GM19043 (cell line): ENCODE measurements at regions not wholly inside any gene's neighbourhood (a gene's known extent, or its start where the extent isn't known, plus 50 kb on each side); places are given as distances from the start of the nearest gene placed in this dataset.

Source experiments
- ATAC-seq: cut with Tn5 transposase; IDR thresholded peaks from one replicate; pipeline ENCODE4 v1.9.1; 2021; ENCODE audit warnings: low read depth; ENCODE audit not compliant: unreplicated experiment

GRCh38 chr9:91119142-91119541, 242.6 kb downstream of the AUH start:
- ATAC-seq = no peak

GRCh38 chr9:91119679-91120078, 242.0 kb downstream of the AUH start:
- no peak for ATAC-seq

DNA sequence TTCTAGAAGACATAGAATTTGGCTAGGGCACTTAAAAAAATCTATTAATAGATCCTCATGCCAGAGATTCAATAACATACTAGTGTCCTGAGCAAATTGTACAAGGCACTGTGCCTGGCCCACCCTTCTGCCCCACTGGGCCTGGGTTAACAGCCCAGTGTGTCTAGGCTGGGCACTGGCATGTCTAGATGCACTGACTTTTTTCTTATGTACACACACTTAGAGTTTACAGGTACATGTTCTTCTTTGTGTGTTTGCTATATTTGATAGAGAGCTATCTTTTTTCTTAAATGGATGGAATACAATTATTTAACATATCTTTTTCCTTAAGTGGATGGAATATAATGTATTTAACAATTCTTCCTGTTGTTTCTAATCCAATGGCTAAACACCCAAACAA, 241.5 kb downstream of the AUH start:
- ATAC-seq = no peak

DNA sequence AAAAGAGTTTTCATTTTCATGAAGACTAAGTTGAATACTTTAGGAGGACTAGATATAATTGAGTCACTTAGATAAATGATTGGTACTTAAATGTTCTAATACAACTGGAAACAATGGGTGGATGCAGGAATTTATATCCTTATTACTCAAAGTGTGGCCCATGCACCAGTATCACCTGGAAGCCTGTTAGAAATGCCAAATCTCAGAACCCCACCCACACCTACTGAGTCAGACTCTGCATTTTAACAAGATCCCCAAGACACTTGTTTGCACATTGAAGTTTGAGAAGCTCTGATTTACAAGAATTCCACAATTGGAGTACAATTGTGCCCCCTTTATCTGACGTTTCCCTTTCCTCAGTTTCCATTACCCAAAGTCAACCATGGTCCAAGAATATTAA, 239.0 kb downstream of the AUH start:
- no peak for ATAC-seq

GRCh38 chr9:91126761-91127445, 234.8 kb downstream of the AUH start:
- ATAC-seq = no peak

DNA sequence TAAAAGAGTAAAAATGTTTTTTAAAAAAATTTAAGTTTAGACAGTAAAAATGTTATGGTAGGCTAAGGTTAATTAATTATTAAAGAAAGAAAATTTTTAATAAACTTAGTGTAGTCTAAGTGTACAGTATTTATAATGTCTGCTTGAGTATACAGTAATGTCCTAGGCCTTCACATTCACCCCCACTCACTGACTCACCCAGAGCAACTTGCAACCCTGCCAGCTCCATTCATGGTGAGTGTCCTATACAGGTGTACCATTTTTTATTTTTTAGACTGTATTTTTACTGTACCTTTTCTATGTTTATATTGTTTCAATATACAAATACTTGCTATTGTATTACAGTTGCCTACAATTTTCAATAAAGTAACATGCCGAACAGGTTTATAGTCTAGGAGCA, 234.1 kb downstream of the AUH start:
- ATAC-seq = no peak

GRCh38 chr9:91130796-91131318, 230.9 kb downstream of the AUH start:
- ATAC-seq = no peak

GRCh38 chr9:91131433-91131839, 230.3 kb downstream of the AUH start:
- no peak for ATAC-seq

- no peak for ATAC-seq
Observed at GRCh38 chr9:91132576-91133073, 229.1 kb downstream of the AUH start.

GRCh38 chr9:91134608-91135007, 227.1 kb downstream of the AUH start:
- ATAC-seq = no peak

GRCh38 chr9:91137391-91137790, 224.3 kb downstream of the AUH start:
- ATAC-seq = no peak

GRCh38 chr9:91138760-91139159, 223.0 kb downstream of the AUH start:
- ATAC-seq = no peak

- no peak for ATAC-seq
Observed at GRCh38 chr9:91141407-91141965, 220.2 kb downstream of the AUH start.

- ATAC-seq = no peak
Observed at GRCh38 chr9:91143162-91143561, 218.6 kb downstream of the AUH start.

DNA sequence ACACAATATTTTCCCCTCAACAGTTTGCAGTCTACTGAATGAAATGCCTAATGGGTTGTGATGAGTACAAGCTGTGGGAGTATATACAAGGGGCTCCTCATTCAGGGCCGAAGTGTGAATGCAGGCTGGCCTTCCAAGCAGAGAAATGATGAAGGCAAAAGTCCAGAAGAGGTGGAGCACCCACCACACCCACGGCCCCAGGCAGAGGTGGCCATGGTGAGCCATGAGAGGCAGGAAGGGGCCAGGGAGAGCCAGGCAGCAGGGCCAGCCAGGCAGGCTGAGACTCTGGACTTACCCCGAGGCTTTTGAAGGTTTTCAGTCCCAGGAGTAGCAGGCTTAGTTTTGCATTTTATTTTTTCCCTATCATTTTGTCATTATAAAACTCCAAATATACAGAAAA, 218.1 kb downstream of the AUH start:
- no peak for ATAC-seq

- ATAC-seq = no peak
Observed at GRCh38 chr9:91144769-91145168, 216.9 kb downstream of the AUH start.

DNA sequence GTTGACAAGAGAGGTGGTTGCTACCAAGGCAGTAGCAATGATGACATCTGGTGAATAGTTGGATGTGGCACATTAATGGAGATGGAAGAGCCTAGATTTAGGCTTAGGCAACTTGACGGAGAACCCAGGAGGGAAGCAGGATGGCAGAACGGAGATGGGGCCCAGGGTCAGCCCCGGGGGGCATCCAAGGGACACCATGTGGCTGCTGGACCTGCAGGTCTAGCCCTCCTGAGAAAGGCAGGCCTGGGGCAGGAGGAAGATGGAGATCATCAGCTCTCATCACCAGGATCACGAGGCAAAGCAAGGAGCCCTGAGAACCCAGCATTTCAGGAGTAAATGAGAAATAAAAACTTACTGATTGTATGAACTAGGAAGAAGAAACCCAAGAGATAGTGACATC, 216.2 kb downstream of the AUH start:
- ATAC-seq = no peak

GRCh38 chr9:91146391-91147019, 215.2 kb downstream of the AUH start:
- ATAC-seq = no peak

DNA sequence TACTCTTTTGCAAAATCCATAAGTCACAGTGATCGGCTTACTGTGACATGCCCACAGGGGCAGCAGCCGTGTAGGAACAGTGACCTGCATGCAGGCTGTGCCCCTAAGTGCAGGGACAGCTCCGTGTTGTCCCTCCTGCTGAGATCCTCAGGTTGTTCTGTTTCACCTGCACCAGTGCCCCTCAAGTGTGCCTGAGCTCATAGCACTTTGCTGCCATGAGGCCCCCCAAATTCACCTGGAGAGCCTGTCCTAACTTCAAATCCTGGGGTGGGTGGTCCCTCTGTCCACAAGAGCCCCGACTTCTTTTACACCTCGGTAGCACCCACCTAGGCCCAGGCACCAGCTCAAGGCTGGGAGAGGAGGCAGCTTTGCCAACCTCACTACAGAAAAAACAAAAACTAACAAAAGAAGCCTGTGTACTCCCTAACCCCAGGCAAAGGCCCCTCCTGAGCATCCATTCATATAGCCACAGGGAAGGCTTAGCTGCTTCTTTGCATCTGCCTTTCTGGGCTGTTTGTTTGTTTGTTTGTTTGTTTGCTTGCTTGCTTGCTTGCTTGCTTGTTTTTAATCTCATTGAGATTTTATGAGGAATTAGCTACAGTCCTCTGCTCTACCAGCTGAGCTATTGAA, 214.5 kb downstream of the AUH start:
- no peak for ATAC-seq

- ATAC-seq = no peak
Observed at GRCh38 chr9:91148306-91148705, 213.4 kb downstream of the AUH start.

- no peak for ATAC-seq
Observed at GRCh38 chr9:91150273-91150997, 211.3 kb downstream of the AUH start.
